B cell (primary cell): ENCODE measurements at regions not wholly inside any gene's neighbourhood (a gene's known extent, or its start where the extent isn't known, plus 50 kb on each side); places are given as distances from the start of the nearest gene placed in this dataset.

Experiments used
- EZH2 ChIP-seq: IDR thresholded peaks from 2 replicates; pipeline ENCODE4 v1.6.1; 2012; ENCODE audit warnings: borderline replicate concordance, low read depth, mild to moderate bottlenecking, moderate library complexity, low read length; ENCODE audit not compliant: insufficient read depth, poor library complexity, severe bottlenecking
- TF ChIP-seq, protein P1 (sequence below): fragments of 200-600 bp; IDR thresholded peaks from one replicate; pipeline ENCODE4 v1.8.0; 2022; ENCODE audit warnings: antibody characterized with exemption, mild to moderate bottlenecking

DNA sequence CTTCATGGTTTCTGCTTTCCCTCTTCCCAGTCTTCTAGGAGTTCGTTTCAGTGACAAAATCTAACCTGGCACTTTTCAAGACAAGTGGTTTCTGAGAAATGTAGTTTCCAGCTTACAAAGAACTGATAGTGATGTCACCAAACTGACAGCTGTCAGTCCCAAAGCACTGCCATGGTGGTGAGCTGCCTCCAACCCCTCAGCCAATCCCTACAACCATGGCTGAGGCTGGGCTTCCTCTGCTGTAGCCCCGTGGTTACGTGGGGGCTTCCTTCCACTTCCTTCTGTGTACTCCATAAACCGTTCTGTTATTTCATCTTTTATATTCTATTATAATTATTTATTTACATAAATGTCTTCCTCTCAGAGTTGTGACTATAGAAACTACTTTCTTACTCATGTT lies 198.6 kb upstream of the AGA start:
- TF ChIP-seq, protein P1, sequence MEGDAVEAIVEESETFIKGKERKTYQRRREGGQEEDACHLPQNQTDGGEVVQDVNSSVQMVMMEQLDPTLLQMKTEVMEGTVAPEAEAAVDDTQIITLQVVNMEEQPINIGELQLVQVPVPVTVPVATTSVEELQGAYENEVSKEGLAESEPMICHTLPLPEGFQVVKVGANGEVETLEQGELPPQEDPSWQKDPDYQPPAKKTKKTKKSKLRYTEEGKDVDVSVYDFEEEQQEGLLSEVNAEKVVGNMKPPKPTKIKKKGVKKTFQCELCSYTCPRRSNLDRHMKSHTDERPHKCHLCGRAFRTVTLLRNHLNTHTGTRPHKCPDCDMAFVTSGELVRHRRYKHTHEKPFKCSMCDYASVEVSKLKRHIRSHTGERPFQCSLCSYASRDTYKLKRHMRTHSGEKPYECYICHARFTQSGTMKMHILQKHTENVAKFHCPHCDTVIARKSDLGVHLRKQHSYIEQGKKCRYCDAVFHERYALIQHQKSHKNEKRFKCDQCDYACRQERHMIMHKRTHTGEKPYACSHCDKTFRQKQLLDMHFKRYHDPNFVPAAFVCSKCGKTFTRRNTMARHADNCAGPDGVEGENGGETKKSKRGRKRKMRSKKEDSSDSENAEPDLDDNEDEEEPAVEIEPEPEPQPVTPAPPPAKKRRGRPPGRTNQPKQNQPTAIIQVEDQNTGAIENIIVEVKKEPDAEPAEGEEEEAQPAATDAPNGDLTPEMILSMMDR = no peak
- no peak for TF ChIP-seq EZH2
